Upper lobe of right lung (tissue), 1 donor: ENCODE measurements at regions not wholly inside any gene's neighbourhood (a gene's known extent, or its start where the extent isn't known, plus 50 kb on each side); places are given as distances from the start of the nearest gene placed in this dataset.

Experiments
- ATAC-seq: fragments of 200-7000 bp; cut with Tn5 transposase; one replicate; pipeline ENCODE4 v1.9.1; 2020; ENCODE audit warnings: mild to moderate bottlenecking, moderate library complexity
- DNase-seq: peaks from one replicate; pipeline ENCODE4 v3.0.0-alpha.2; 2020
- H3K27ac ChIP-seq: fragments of 200-600 bp; one replicate; pipeline ENCODE4 v1.8.0; 2022
- H3K27me3 ChIP-seq: fragments of 200-600 bp; one replicate; pipeline ENCODE4 v1.8.0; 2022; ENCODE audit warnings: mild to moderate bottlenecking
- H3K36me3 ChIP-seq: fragments of 200-600 bp; one replicate; pipeline ENCODE4 v1.8.0; 2022
- H3K4me1 ChIP-seq: fragments of 200-600 bp; one replicate; pipeline ENCODE4 v1.8.0; 2022
- H3K4me3 ChIP-seq: fragments of 200-600 bp; one replicate; pipeline ENCODE4 v1.8.0; 2022; ENCODE audit warnings: mild to moderate bottlenecking
- H3K9me3 ChIP-seq: fragments of 200-600 bp; one replicate; pipeline ENCODE4 v1.8.0; 2022
- intact Hi-C: fragments of 100-400 bp; cut with DNase I; formaldehyde crosslinking; loops from one replicate; pipeline ENCODE4 v1.11.0; 2022
- TF ChIP-seq, protein P1 (sequence below): fragments of 200-600 bp; IDR thresholded peaks from one replicate; pipeline ENCODE4 v1.8.0; 2022; ENCODE audit warnings: antibody characterized with exemption
- donor health status: DM: no; HTN: yes; CAD: no; lungs with severe emphysema.

DNA sequence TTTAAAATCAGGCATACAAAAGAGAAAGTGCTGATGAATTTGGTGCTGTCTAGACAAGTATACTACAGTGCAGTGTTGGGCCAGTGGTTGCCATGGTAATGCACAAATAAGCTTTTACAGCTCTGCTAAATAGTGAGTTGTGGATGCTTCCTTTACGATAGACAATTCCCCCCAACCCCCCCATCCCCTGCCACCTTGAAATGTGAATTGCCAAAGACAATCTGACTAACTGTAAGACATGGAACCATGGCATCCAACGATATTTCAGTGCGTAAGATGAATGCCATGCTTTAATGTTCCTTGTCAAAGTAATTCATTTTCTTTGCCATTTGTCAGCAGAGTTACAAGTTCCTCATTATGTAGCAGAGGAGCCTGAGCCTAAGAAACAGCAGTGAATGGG lies 91.5 kb upstream of the NREP start:
- TF ChIP-seq, protein P1, sequence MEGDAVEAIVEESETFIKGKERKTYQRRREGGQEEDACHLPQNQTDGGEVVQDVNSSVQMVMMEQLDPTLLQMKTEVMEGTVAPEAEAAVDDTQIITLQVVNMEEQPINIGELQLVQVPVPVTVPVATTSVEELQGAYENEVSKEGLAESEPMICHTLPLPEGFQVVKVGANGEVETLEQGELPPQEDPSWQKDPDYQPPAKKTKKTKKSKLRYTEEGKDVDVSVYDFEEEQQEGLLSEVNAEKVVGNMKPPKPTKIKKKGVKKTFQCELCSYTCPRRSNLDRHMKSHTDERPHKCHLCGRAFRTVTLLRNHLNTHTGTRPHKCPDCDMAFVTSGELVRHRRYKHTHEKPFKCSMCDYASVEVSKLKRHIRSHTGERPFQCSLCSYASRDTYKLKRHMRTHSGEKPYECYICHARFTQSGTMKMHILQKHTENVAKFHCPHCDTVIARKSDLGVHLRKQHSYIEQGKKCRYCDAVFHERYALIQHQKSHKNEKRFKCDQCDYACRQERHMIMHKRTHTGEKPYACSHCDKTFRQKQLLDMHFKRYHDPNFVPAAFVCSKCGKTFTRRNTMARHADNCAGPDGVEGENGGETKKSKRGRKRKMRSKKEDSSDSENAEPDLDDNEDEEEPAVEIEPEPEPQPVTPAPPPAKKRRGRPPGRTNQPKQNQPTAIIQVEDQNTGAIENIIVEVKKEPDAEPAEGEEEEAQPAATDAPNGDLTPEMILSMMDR, result no peak

DNA sequence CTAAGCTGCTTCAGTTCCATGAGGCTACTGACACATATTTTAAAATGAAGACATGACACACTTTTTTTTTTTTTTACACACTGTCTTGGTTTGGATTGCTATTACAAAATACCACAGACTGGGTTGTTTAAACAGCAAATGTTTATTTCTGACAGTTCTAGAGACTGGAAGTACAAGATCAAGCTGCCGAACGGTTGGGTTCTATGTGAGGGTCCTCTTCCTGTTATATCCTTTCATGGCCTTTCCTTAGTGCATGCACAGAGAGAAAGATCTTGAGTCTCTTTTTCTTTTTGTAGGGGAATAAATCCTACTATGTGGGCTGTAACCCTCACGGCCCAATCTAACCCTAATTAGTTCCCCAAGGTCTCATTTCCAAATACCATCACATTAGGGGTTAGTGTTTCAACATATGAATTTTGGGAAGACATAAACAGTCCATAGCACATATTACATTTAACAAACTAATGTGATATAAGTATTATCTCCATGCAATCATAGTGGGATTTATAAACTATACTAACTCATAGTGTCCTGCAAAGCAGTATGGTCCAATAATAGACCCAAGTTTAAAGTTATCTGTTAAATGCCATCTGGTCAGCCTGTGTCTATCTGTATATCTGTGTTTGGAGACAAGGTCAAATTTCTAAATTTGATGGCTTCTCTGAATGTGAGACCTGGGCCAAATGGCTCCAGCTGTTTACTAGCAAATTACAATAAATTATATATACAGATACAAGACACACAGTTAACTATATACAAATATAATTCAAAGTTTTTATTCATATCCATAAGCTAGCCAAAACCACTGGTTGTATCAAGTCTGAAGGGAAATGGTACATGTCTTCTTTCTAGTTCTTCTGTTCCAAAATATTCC lies 90.3 kb upstream of the NREP start:
- H3K4me1 ChIP-seq, result no peaks in the 10 kb centered on the region
- ATAC-seq (no peak), DNase-seq (no peak)
- H3K27me3 ChIP-seq, result no peaks in the 10 kb centered on the region
- no peak overlapping the region for H3K4me3 ChIP-seq
- no peak overlapping the region for H3K27ac ChIP-seq
- TF ChIP-seq, protein P1, result no peak
- H3K36me3 ChIP-seq, result no peaks in the 10 kb centered on the region
- intact Hi-C loops, result no loop called here
- H3K9me3 ChIP-seq, result no peaks in the 10 kb centered on the region

More for the DNA sequence above, 91.5 kb upstream of the NREP start:
- no peaks in the 10 kb centered on the region for H3K9me3 ChIP-seq
- H3K27me3 ChIP-seq, result no peaks in the 10 kb centered on the region
- no peaks in the 10 kb centered on the region for H3K36me3 ChIP-seq
- no peak overlapping the region for H3K4me3 ChIP-seq
- no peaks in the 10 kb centered on the region for H3K4me1 ChIP-seq
- H3K27ac ChIP-seq, result no peak overlapping the region
- intact Hi-C loops, result no loop called here
- DNase-seq (no peak), ATAC-seq (no peak)

DNA sequence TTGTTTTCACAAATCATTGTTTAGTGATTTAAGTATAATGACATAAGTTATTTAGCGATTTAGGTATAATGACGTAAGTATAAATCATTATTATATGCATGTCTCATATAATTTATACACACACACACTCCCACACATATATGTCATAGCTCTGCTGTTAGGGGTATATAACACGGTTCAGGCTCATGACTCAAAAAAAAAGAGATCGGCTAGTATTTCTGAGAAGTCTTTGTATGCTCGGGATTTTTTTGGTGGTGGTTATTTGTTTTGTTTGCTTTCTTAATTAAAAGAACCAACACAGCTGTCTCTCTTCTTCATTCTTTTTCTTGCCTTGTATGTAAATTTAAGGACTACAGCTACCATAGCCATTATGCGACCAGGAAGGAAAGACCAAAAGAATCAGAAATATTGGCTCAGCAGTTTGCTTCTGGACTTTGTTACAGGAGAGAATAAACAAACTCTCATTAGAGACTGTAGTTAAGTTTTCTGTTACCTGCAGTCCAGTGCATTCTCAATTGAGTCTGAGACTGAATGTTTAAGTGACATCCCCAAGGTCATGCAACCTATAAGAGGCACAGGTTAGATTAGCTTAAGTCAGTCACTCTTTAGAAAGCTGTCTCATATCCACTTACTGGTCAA lies 83.2 kb upstream of the NREP start:
- no peaks in the 10 kb centered on the region for H3K9me3 ChIP-seq
- H3K4me3 ChIP-seq, result no peak overlapping the region
- H3K27ac ChIP-seq, result no peak overlapping the region
- DNase-seq (no peak), ATAC-seq (no peak)
- H3K27me3 ChIP-seq, result no peaks in the 10 kb centered on the region
- intact Hi-C loops, result no loop called here
- TF ChIP-seq, protein P1, result no peak
- H3K36me3 ChIP-seq, result no peaks in the 10 kb centered on the region
- no peaks in the 10 kb centered on the region for H3K4me1 ChIP-seq

DNA sequence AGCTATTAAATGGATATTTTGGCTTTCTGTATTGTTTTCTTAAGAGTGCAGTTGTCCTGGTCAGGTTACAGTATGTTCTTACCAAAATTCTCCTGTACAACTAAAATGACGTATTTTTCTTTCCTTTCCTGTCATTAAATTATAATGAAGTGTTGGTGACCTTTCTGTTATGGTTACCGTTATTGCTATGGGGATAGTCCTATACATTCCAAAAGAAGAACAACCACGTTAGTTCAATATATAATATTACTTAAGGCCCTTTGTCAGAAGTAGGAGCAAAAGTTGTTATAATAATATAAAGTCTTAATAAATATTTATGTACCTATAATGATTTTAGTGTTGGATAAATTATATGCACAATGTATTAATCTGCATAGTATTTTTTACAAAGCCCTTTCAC lies 82.4 kb upstream of the NREP start:
- no peak for DNase-seq
- H3K9me3 ChIP-seq, result no peaks in the 10 kb centered on the region
- no peaks in the 10 kb centered on the region for H3K27me3 ChIP-seq
- ATAC-seq, result no peak
- intact Hi-C loops, result no loop called here
- H3K27ac ChIP-seq, result no peak overlapping the region
- no peaks in the 10 kb centered on the region for H3K36me3 ChIP-seq
- H3K4me3 ChIP-seq, result no peak overlapping the region
- TF ChIP-seq, protein P1, result no peak
- no peaks in the 10 kb centered on the region for H3K4me1 ChIP-seq

DNA sequence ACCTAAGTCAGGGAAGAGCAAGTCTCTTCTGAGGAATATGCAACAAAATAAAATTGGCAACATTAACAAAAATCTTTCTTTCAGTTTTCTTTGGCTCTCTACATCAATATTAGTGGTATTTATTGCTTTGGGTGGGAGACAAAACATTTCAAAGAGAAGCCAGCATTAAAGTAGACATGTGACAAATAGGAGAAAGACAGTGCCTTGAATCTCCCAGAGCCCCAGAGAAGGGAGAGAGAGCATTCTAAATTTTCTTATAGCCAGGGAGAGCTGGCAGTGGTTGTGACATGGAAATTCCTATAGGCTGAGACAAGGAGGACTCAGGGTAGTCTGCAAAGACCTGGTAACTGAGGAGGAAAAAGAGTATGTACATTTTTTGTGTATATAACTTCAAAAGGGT lies 79.4 kb upstream of the NREP start:
- no peak overlapping the region for H3K4me3 ChIP-seq
- intact Hi-C loops, result no loop called here
- ATAC-seq, result no peak

More for the DNA sequence above, 79.4 kb upstream of the NREP start:
- Histone ChIP-seq H3K9me3 (no peaks in the 10 kb centered on the region), H3K27me3 (no peaks in the 10 kb centered on the region), H3K36me3 (no peaks in the 10 kb centered on the region), H3K27ac (no peak overlapping the region), H3K4me1 (no peaks in the 10 kb centered on the region)
- no peak for DNase-seq
- TF ChIP-seq, protein P1, result no peak
